Left lung (tissue), 4 donors: ENCODE measurements at regions not wholly inside any gene's neighbourhood (a gene's known extent, or its start where the extent isn't known, plus 50 kb on each side); places are given as distances from the start of the nearest gene placed in this dataset.
"Not testable (repeated sequence)": the region's sequence is repeated elsewhere in the genome, so short reads cannot be mapped to it uniquely, and the experiment has no call there.

Experiments used
- ATAC-seq: fragments of 200-7000 bp; cut with Tn5 transposase; one replicate; pipeline ENCODE4 v1.9.1; 2020; ENCODE audit warnings: moderate library complexity
- DNase-seq, 4 donors: peaks; one replicate each; pipeline ENCODE4 v3.0.0-alpha.2; 2013 to 2020
- H3K27ac ChIP-seq, 2 donors: fragments of 200-600 bp; sonication (generic) in 1 of 2; one replicate each; pipeline versions ENCODE4 v1.5.0 to v1.8.0; 2020 to 2021
- H3K27me3 ChIP-seq, 2 donors: fragments of 200-600 bp; sonication (generic) in 1 of 2; one replicate each; pipeline versions ENCODE4 v1.5.0 to v1.8.0; 2020 to 2021
- H3K36me3 ChIP-seq, 2 donors: fragments of 200-600 bp; sonication (generic) in 1 of 2; one replicate each; pipeline versions ENCODE4 v1.5.0 to v1.8.0; 2020 to 2021
- H3K4me1 ChIP-seq, 2 donors: fragments of 200-600 bp; one replicate each; pipeline ENCODE4 v1.8.0; 2021
- H3K4me3 ChIP-seq, 2 donors: fragments of 200-600 bp; sonication (generic) in 1 of 2; one replicate each; pipeline versions ENCODE4 v1.5.0 to v1.8.0; 2020 to 2021; ENCODE audit warnings: mild to moderate bottlenecking in 1 of 2
- H3K9me3 ChIP-seq, 2 donors: fragments of 200-600 bp; sonication (generic) in 1 of 2; one replicate each; pipeline versions ENCODE4 v1.5.0 to v1.8.0; 2020 to 2021
- intact Hi-C, 2 donors: fragments of 100-400 bp; cut with DNase I; formaldehyde crosslinking; loops; one replicate each; pipeline versions ENCODE4 v1.11.2 to v1.14.2; 2022
- TF ChIP-seq, protein P1 (sequence below), 2 donors: fragments of 200-600 bp; sonication (generic) in 1 of 2; IDR thresholded peaks; one replicate each; pipeline versions ENCODE4 v1.5.0 to v1.8.0; 2021; ENCODE audit warnings: antibody characterized with exemption in 2 of 2
- donor health status: DM: no; HTN: yes; CAD: no.
- donor health status: DM: no; HTN: no; CAD: no.

DNA sequence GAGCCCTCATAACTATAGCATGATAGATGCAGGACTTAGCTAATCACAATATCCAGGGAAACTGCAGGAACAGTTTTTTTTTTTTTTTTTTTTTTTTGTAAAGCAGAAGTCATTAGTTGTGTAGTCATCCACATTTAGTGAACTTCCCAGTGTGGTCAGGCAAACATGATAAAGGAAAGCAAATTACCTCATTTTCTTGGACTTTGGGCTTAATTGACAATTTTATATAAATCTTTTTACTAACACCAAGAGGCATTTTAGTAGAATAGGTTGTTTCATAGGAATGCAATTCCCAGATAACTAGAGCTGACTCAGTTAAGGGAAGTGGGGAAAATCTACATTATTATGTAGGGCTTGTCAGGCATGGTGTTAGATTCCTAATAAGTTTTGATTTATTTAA lies 142.7 kb upstream of the GCFC2 start:
- no peak overlapping the region for H3K4me3 ChIP-seq
- intact Hi-C loops = no loop called here
- ATAC-seq = no peak
- TF ChIP-seq, protein P1, sequence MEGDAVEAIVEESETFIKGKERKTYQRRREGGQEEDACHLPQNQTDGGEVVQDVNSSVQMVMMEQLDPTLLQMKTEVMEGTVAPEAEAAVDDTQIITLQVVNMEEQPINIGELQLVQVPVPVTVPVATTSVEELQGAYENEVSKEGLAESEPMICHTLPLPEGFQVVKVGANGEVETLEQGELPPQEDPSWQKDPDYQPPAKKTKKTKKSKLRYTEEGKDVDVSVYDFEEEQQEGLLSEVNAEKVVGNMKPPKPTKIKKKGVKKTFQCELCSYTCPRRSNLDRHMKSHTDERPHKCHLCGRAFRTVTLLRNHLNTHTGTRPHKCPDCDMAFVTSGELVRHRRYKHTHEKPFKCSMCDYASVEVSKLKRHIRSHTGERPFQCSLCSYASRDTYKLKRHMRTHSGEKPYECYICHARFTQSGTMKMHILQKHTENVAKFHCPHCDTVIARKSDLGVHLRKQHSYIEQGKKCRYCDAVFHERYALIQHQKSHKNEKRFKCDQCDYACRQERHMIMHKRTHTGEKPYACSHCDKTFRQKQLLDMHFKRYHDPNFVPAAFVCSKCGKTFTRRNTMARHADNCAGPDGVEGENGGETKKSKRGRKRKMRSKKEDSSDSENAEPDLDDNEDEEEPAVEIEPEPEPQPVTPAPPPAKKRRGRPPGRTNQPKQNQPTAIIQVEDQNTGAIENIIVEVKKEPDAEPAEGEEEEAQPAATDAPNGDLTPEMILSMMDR (IDR thresholded peaks at IDR 0.05) = no peak
- no peaks in the 10 kb centered on the region for H3K27me3 ChIP-seq
- H3K9me3 ChIP-seq = peaks cover 0 to 10% of the 10 kb centered on the region in 2 donors
- no peaks in the 10 kb centered on the region for H3K4me1 ChIP-seq
- no peaks in the 10 kb centered on the region for H3K36me3 ChIP-seq
- H3K27ac ChIP-seq = no peak overlapping the region
- DNase-seq = no peak

DNA sequence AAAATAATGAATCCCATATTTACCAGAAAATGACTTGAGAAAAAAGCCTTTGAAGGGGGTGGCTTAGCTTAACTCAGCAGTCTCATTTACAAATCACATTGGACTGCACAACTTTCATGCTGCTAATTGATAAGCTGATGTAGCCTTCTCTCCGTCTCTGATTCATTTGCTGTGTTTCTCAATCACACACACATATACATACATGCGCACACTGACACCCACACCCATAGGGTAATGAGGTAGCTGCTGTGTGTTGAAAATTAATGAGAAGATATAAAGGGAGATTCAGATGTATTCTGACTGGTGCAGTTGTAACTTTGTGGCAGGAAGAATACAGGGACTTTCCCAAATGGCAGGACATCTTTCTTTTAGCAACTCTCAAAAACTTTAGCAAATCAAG lies 141.9 kb upstream of the GCFC2 start:
- ATAC-seq = no peak
- intact Hi-C loops = no loop called here
- no peak for DNase-seq

DNA sequence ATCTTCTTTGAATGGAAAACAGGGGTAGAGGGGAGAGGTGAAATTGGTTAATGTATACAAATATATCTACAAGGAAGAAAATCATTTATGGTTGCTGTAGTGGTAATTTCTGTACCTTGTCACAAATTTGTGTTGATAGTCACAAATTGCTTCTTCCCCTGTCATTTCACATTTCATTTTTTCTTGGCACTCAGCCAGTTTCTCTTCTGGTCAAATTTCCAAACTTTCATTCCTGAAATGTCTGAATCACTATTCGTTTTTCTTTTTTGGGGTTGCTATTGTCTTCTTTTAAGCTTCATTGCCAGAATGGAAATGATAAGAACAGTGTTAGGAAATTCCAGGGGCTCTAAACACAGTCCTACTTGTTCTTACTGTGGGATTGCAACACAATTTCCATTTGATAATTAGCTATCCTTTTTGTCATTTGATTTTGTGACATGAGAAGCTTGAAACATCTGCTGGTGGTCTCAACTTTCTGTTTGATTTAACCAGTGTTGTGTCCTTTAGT lies 136.0 kb upstream of the GCFC2 start:
- intact Hi-C loops = no loop called here
- TF ChIP-seq, protein P1 (IDR thresholded peaks at IDR 0.05) = no peak
- Histone ChIP-seq H3K27ac (no peak overlapping the region), H3K4me3 (no peak overlapping the region), H3K36me3 (no peaks in the 10 kb centered on the region), H3K9me3 (no peaks in the 10 kb centered on the region), H3K27me3 (no peaks in the 10 kb centered on the region), H3K4me1 (no peaks in the 10 kb centered on the region)
- no peak for ATAC-seq
- no peak for DNase-seq

More for the DNA sequence above, 141.9 kb upstream of the GCFC2 start:
- Histone ChIP-seq H3K4me3 (no peak overlapping the region), H3K27me3 (no peaks in the 10 kb centered on the region), H3K36me3 (no peaks in the 10 kb centered on the region), H3K9me3 (peaks cover 0 to 10% of the 10 kb centered on the region in 2 donors), H3K4me1 (no peaks in the 10 kb centered on the region), H3K27ac (no peak overlapping the region)
- TF ChIP-seq, protein P1 (IDR thresholded peaks at IDR 0.05) = no peak

DNA sequence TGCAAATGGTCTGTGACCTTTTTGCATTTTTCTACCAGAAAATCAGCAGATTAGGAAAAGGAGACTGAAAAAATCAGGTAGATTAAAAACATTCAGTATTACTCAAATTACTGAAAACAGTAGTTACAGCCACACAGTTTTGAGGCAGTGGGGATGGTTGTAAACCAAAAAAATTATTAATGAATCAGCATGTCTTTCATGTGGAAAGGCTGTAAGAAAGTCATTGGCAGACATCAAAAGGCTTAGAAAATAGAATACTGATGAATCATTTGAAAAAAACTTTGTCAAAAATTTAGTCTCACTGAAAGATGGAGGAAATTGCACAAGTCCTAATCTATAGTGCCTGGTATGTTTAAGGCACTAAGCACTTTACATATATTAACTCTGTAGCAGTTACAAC lies 133.9 kb upstream of the GCFC2 start:
- intact Hi-C loops = no loop called here
- H3K27ac ChIP-seq = no peak overlapping the region
- H3K4me3 ChIP-seq = no peak overlapping the region
- H3K9me3 ChIP-seq = no peaks in the 10 kb centered on the region
- TF ChIP-seq, protein P1 (IDR thresholded peaks at IDR 0.05) = no peak
- no peaks in the 10 kb centered on the region for H3K4me1 ChIP-seq
- H3K36me3 ChIP-seq = no peaks in the 10 kb centered on the region
- ATAC-seq (no peak), DNase-seq (no peak)
- H3K27me3 ChIP-seq = no peaks in the 10 kb centered on the region

DNA sequence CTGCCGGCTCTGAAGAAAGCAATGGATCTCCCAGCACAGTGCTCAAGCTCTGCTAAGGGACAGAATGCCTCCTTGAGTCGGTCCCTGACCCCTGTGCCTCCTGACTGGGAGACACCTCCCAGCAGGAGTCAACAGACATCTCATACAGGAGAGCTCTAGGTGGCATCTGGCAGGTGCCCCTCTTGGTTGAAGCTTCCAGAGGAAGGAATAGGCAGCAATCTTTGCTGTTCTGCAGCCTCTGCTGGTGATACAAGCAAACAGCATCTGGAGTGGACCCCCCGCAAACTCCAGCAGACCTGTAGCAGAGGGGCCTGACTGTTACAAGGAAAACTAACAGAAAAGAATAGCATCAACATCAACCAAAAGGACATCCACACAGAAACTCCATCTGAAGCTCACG lies 123.9 kb upstream of the GCFC2 start:
- H3K27ac ChIP-seq, H3K9me3 ChIP-seq, intact Hi-C loops, ATAC-seq, DNase-seq, H3K4me1 ChIP-seq, H3K4me3 ChIP-seq, H3K36me3 ChIP-seq, H3K27me3 ChIP-seq: not testable (repeated sequence)

DNA sequence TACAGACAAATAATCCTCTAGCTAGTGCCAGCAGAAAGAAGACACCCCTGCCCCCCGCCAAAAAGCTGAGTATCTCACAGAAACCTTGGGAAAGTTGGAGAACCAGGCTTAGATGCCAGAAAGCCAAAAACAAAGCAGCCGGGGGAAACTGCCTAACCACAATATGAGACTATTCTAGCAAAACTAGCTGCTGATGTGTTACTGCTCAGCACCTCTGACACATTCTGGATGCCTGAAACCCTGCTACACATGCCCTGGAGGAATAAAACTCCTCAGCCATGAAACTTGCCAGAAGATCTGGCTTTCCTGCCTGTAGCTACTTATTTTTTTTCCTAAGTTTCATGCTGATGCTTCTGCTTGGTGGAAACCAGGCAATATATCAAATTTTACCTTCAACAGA lies 122.7 kb upstream of the GCFC2 start:
- Histone ChIP-seq H3K4me3 (no peak overlapping the region), H3K27me3 (no peaks in the 10 kb centered on the region), H3K4me1 (no peaks in the 10 kb centered on the region), H3K9me3 (peaks cover 0 to under 1% of the 10 kb centered on the region in 2 donors), H3K27ac (no peak overlapping the region), H3K36me3 (no peaks in the 10 kb centered on the region)
- intact Hi-C loops = no loop called here
- TF ChIP-seq, protein P1 (IDR thresholded peaks at IDR 0.05) = no peak
- ATAC-seq (no peak), DNase-seq (no peak)
